A549 (cell line): ENCODE measurements at regions not wholly inside any gene's neighbourhood (a gene's known extent, or its start where the extent isn't known, plus 50 kb on each side); places are given as distances from the start of the nearest gene placed in this dataset.
"Not testable (repeated sequence)": the region's sequence is repeated elsewhere in the genome, so short reads cannot be mapped to it uniquely, and the experiment has no call there.

Experiments
- ATAC-seq, 2 experiments: fragments of 200-7000 bp in 1 of 2; fragments of >200 bp in 1 of 2; cut with Nextera tagmentation in 1 of 2; cut with Tn5 transposase in 1 of 2; 3 replicates each; pipeline versions ENCODE4 v1.8.0 to v1.9.1; 2018 to 2020; ENCODE audit warnings: mild to moderate bottlenecking in 1 of 2, moderate library complexity in 1 of 2
- CTCF ChIA-PET: fragments of 300-600 bp; sonication (Branson Sonifier 250); formaldehyde crosslinking; extraction: SDS; loops from one replicate; lab custom pipeline; 2021; ENCODE audit warnings: antibody characterized with exemption, inconsistent platforms; lab: Yijun Ruan, JAX
- POLR2A ChIA-PET: fragments of 350-600 bp; formaldehyde crosslinking; extraction: SDS; loops from one replicate; lab custom pipeline; 2021; ENCODE audit warnings: antibody characterized with exemption, inconsistent platforms; lab: Yijun Ruan, JAX
- DNase-seq, 2 experiments: peaks; one replicate each; pipeline versions ENCODE4 v3.0.0 to v3.0.0-alpha.2; 2011 to 2016; ENCODE audit warnings: low read depth in 1 of 2, low spot score in 1 of 2
- FAIRE-seq: peaks from 2 replicates; lab custom pipeline; 2011; peaks lifted over from hg19 to GRCh38; lab: Jason Lieb, UNC
- H3K27ac ChIP-seq, 2 experiments: fragments of >200 bp; sonication (Bioruptor Twin); formaldehyde crosslinking; 3 replicates each; pipeline ENCODE4 v1.5.1; 2016 to 2017
- H3K4me1 ChIP-seq: fragments of >200 bp; sonication (Bioruptor Twin); formaldehyde crosslinking; 3 replicates; pipeline ENCODE4 v1.6.1; 2016
- H3K4me2 ChIP-seq: fragments of >200 bp; sonication (Bioruptor Twin); formaldehyde crosslinking; 3 replicates; pipeline ENCODE4 v1.6.1; 2016
- H3K4me3 ChIP-seq: fragments of >200 bp; sonication (Bioruptor Twin); formaldehyde crosslinking; 3 replicates; pipeline ENCODE4 v1.5.1; 2016
- H3K9me3 ChIP-seq: fragments of >200 bp; sonication (Bioruptor Twin); formaldehyde crosslinking; 3 replicates; pipeline ENCODE4 v1.6.1; 2016
- BCL3 ChIP-seq: fragments of >200 bp; sonication (Bioruptor Twin); formaldehyde crosslinking; IDR thresholded peaks from 3 replicates; pipeline ENCODE4 v1.6.1; 2016
- CBX8 ChIP-seq: fragments of 200-600 bp; sonication (generic); IDR thresholded peaks from 2 replicates; pipeline ENCODE4 v1.6.1; 2016
- CHD4 ChIP-seq: fragments of 200-600 bp; sonication (generic); IDR thresholded peaks from 2 replicates; pipeline ENCODE4 v1.6.1; 2016; ENCODE audit warnings: antibody characterized with exemption, mild to moderate bottlenecking, borderline replicate concordance
- EHF ChIP-seq: fragments of 250-450 bp; sonication (Bioruptor Pico); IDR thresholded peaks from 2 replicates; pipeline ENCODE4 v1.5.0; 2020; ENCODE audit warnings: mild to moderate bottlenecking
- FOSB ChIP-seq: fragments of 250-450 bp; sonication (Bioruptor Pico); IDR thresholded peaks from 2 replicates; pipeline ENCODE4 v1.5.0; 2020; ENCODE audit warnings: mild to moderate bottlenecking, moderate library complexity
- FOSL2 ChIP-seq, 2 experiments: fragments of 450-650 bp in 1 of 2; fragments of >200 bp in 1 of 2; sonication (Bioruptor Twin) in 1 of 2; formaldehyde crosslinking; IDR thresholded peaks; 2 replicates each; pipeline versions ENCODE4 v1.5.0 to v1.6.1; 2016 to 2020; ENCODE audit warnings: mild to moderate bottlenecking in 1 of 2, moderate library complexity in 1 of 2
- FOXS1 ChIP-seq: fragments of 250-450 bp; sonication (Bioruptor Pico); IDR thresholded peaks from 2 replicates; pipeline ENCODE4 v1.5.0; 2020; ENCODE audit warnings: mild to moderate bottlenecking, moderate library complexity
- HES2 ChIP-seq: fragments of >200 bp; sonication (Bioruptor Twin); formaldehyde crosslinking; IDR thresholded peaks from 2 replicates; pipeline ENCODE4 v1.6.1; 2016
- HOXA7 ChIP-seq: fragments of 250-450 bp; sonication (Bioruptor Pico); IDR thresholded peaks from 2 replicates; pipeline ENCODE4 v1.5.0; 2020; ENCODE audit warnings: mild to moderate bottlenecking, moderate library complexity
- HOXB13 ChIP-seq: fragments of 250-450 bp; sonication (Bioruptor Pico); IDR thresholded peaks from 2 replicates; pipeline ENCODE4 v1.5.0; 2020; ENCODE audit warnings: low read depth, mild to moderate bottlenecking, moderate library complexity
- HOXB5 ChIP-seq: fragments of 250-450 bp; sonication (Bioruptor Pico); IDR thresholded peaks from 2 replicates; pipeline ENCODE4 v1.5.0; 2020; ENCODE audit warnings: mild to moderate bottlenecking, moderate library complexity
- KDM1A ChIP-seq: fragments of 200-600 bp; sonication (generic); IDR thresholded peaks from 2 replicates; pipeline ENCODE4 v1.6.1; 2016; ENCODE audit warnings: low read depth, mild to moderate bottlenecking
- MYC ChIP-seq: IDR thresholded peaks from 2 replicates; pipeline ENCODE4 v1.6.1; 2012; ENCODE audit warnings: mild to moderate bottlenecking, inconsistent platforms, low read length, improper control_type of control experiment, borderline replicate concordance
- PHF8 ChIP-seq: fragments of 200-600 bp; sonication (generic); IDR thresholded peaks from 2 replicates; pipeline ENCODE4 v1.6.1; 2016; ENCODE audit warnings: low read depth, mild to moderate bottlenecking, antibody characterized with exemption, moderate library complexity, borderline replicate concordance
- RNF2 ChIP-seq: fragments of 200-600 bp; sonication (generic); IDR thresholded peaks from 2 replicates; pipeline ENCODE4 v1.6.1; 2016; ENCODE audit warnings: low read depth, mild to moderate bottlenecking, antibody characterized with exemption, moderate library complexity, borderline replicate concordance
- SMC3 ChIP-seq: fragments of >200 bp; sonication (Bioruptor Twin); formaldehyde crosslinking; IDR thresholded peaks from 3 replicates; pipeline ENCODE4 v1.6.1; 2018; ENCODE audit warnings: inconsistent platforms
- SREBF2 ChIP-seq: fragments of 450-650 bp; IDR thresholded peaks from 2 replicates; pipeline ENCODE4 v1.6.1; 2014; ENCODE audit warnings: mild to moderate bottlenecking, moderate library complexity
- TP53 ChIP-seq: fragments of 250-450 bp; sonication (Bioruptor Pico); IDR thresholded peaks from 2 replicates; pipeline ENCODE4 v1.5.0; 2021; ENCODE audit warnings: mild to moderate bottlenecking, moderate library complexity
- USF2 ChIP-seq: fragments of 450-650 bp; IDR thresholded peaks from 2 replicates; pipeline ENCODE4 v1.6.1; 2014; ENCODE audit warnings: antibody characterized with exemption
- ZNF302 ChIP-seq: fragments of 250-450 bp; sonication (Bioruptor Pico); IDR thresholded peaks from 2 replicates; pipeline ENCODE4 v1.9.0; 2021; ENCODE audit warnings: inconsistent platforms, mild to moderate bottlenecking, moderate library complexity
- ZSCAN20 ChIP-seq: fragments of 250-450 bp; sonication (Bioruptor Pico); IDR thresholded peaks from 2 replicates; pipeline ENCODE4 v1.8.0; 2022; ENCODE audit warnings: mild to moderate bottlenecking, moderate library complexity
- WGBS: methylation state at CpG from one replicate; pipeline ENCODE4 v1.1.6; 2017; ENCODE audit errors: missing lambda C conversion rate; 5-methylcytosine and 5-hydroxymethylcytosine counted together

GRCh38 chr3:182331341-182331740 lies 462.0 kb upstream of the ATP11B start:
- Histone ChIP-seq H3K27ac (no peak overlapping the region), H3K4me1 (no peaks in the 10 kb centered on the region), H3K4me2 (no peak overlapping the region), H3K4me3 (no peak overlapping the region), H3K9me3 (no peaks in the 10 kb centered on the region)
- TF ChIP-seq KDM1A = no peak
- TF ChIP-seq HOXA7 (CRISPR knock-in tag) = no peak
- no peak for TF ChIP-seq SMC3
- no peak for TF ChIP-seq RNF2
- no peak for TF ChIP-seq SREBF2
- no peak for TF ChIP-seq BCL3
- TF ChIP-seq HES2 = no peak
- no peak for TF ChIP-seq EHF (CRISPR knock-in tag)
- no peak for TF ChIP-seq TP53 (CRISPR knock-in tag)
- TF ChIP-seq USF2 = no peak
- TF ChIP-seq FOSB (CRISPR knock-in tag) = no peak
- TF ChIP-seq CHD4 = no peak
- TF ChIP-seq FOSL2 (IDR thresholded peaks at IDR 0.05) = no peak
- TF ChIP-seq FOSL2 (CRISPR knock-in tag; IDR thresholded peaks at IDR 0.05) = no peak
- no peak for TF ChIP-seq ZNF302 (CRISPR knock-in tag)
- no peak for TF ChIP-seq FOXS1
- no peak for TF ChIP-seq HOXB13 (CRISPR knock-in tag)
- no peak for TF ChIP-seq MYC
- TF ChIP-seq PHF8 = no peak
- TF ChIP-seq HOXB5 (CRISPR knock-in tag) = no peak
- TF ChIP-seq ZSCAN20 (CRISPR knock-in tag) = no peak
- 2% methylated on average over 4 of the region's 4 CpGs for WGBS
- DNase-seq = no peak
- FAIRE-seq = no peak
- ChIA-PET POLR2A (no interaction called here), CTCF (no interaction called here)
- no peak for ATAC-seq

GRCh38 chr3:182342252-182342651 lies 451.1 kb upstream of the ATP11B start:
- no peak overlapping the region for H3K4me2 ChIP-seq
- no peaks in the 10 kb centered on the region for H3K4me1 ChIP-seq
- 90% methylated on average over 1 of the region's 1 CpG for WGBS
- FAIRE-seq (no peak), ATAC-seq (no peak), DNase-seq (no peak)
- no peak overlapping the region for H3K27ac ChIP-seq
- ChIA-PET CTCF (no interaction called here), POLR2A (no interaction called here)
- no peak overlapping the region for H3K4me3 ChIP-seq
- H3K9me3 ChIP-seq = no peaks in the 10 kb centered on the region
- TF ChIP-seq CBX8 = no peak

- H3K9me3 ChIP-seq, FAIRE-seq, DNase-seq, H3K27ac ChIP-seq, H3K4me3 ChIP-seq, H3K4me2 ChIP-seq, H3K4me1 ChIP-seq, POLR2A ChIA-PET, ATAC-seq, CTCF ChIA-PET: not testable (repeated sequence)
Measured at GRCh38 chr3:182344026-182344425, 449.3 kb upstream of the ATP11B start.

- no peak for TF ChIP-seq FOSB (CRISPR knock-in tag)
- Histone ChIP-seq H3K9me3 (no peaks in the 10 kb centered on the region), H3K4me3 (no peak overlapping the region), H3K4me2 (no peak overlapping the region), H3K27ac (no peak overlapping the region), H3K4me1 (no peaks in the 10 kb centered on the region)
- ATAC-seq (no peak), DNase-seq (no peak), FAIRE-seq (no peak)
- CTCF ChIA-PET = no interaction called here
- POLR2A ChIA-PET = no interaction called here
- 18% methylated on average over 2 of the region's 2 CpGs for WGBS
Measured at GRCh38 chr3:182349051-182349450, 444.3 kb upstream of the ATP11B start.
